ENCODE measurements at regions not wholly inside any gene's neighbourhood (a gene's known extent, or its start where the extent isn't known, plus 50 kb on each side); places are given as distances from the start of the nearest gene placed in this dataset.

DNA sequence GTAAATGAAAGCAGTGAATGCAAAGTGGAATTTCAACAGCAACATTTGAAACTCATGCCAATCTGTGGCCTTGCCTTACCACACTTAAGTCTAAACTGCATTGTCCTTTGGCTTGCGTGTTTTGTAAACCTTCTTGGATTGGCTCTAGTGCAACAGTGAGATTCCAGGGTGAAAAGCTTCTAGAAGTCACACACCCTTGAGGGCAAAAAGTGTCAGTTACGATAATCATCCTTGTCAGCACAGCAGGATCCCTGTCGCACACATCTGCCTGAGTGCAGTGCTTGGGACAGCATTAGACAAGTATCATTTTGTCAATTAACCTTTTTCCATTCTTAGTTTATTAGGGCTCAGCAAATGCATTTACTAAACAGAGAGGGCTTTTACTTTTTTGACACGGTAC, 243.4 kb upstream of the PTBP2 start:
- 81% methylated on average over 4 of the region's 4 CpGs for WGBS (ENCODE audit: low lambda C conversion rate)
- Histone ChIP-seq H3K79me2 (ENCODE audit: insufficient read depth) (no peaks in the 10 kb centered on the region), H3K9me3 (no peaks in the 10 kb centered on the region), H3K4me3 (ENCODE audit: low read depth in 2 of 2, low read length in 1 of 2) (no peak overlapping the region), H3K27me3 (ENCODE audit: insufficient read depth) (no peaks in the 10 kb centered on the region), H3K9ac (no peak overlapping the region), H3K9me2 (no peaks in the 10 kb centered on the region), H3K27ac (ENCODE audit: low read depth in 2 of 2, low read length in 1 of 2) (no peak overlapping the region), H3K4me2 (no peak overlapping the region), H3K4me1 (ENCODE audit: control insufficient read depth in 1 of 2, insufficient read depth in 2 of 2, low read depth in 1 of 2, low read length in 1 of 2) (no peaks in the 10 kb centered on the region; a peak in 1 of 4 replicates), H3F3A (replicated peaks; ENCODE audit: insufficient read depth) (no peaks in the 10 kb centered on the region), H3K36me3 (replicated peaks in 1 of 2; ENCODE audit: control insufficient read depth in 1 of 2, insufficient read depth in 2 of 2, low read length in 1 of 2) (no peaks in the 10 kb centered on the region), H2AFZ (ENCODE audit: low read depth) (no peak overlapping the region), H4K20me1 (ENCODE audit: insufficient read depth) (no peaks in the 10 kb centered on the region)
- POLR2A ChIA-PET: no interaction called here
- DNase-seq: no peak
- CTCF ChIA-PET: interaction anchor here (1.0 kb wide), 1 partner anchor 10 kb away, joined by 3 read pairs; no protein-coding TSS in a partner anchor
- TF ChIP-seq GABPA (IDR thresholded peaks at IDR 0.05; ENCODE audit: low read depth) (no peak), EP300 (IDR thresholded peaks at IDR 0.05; ENCODE audit: borderline replicate concordance in 1 of 2, low read depth in 1 of 2, low read length in 1 of 2) (no peak), YY1 (IDR thresholded peaks at IDR 0.05; ENCODE audit: low read depth) (no peak), RXRA (IDR thresholded peaks at IDR 0.05; ENCODE audit: borderline replicate concordance, low read depth) (no peak), SIN3A (IDR thresholded peaks at IDR 0.05; ENCODE audit: borderline replicate concordance, low read depth, low read length) (no peak), TAF1 (IDR thresholded peaks at IDR 0.05; ENCODE audit: borderline replicate concordance, low read depth, low read length) (no peak), RCOR1 (IDR thresholded peaks at IDR 0.05; ENCODE audit: low read length) (no peak), FOSL2 (IDR thresholded peaks at IDR 0.05; ENCODE audit: borderline replicate concordance, low read depth) (no peak), FOXJ3 (CRISPR knock-in tag; IDR thresholded peaks at IDR 0.05) (no peak), JUND (IDR thresholded peaks at IDR 0.05) (no peak), RFX5 (IDR thresholded peaks at IDR 0.05; ENCODE audit: low read length) (no peak), POLR2AphosphoS5 (IDR thresholded peaks at IDR 0.05; ENCODE audit: low read depth, low read length) (no peak), GATA2 (CRISPR knock-in tag; IDR thresholded peaks at IDR 0.05) (no peak), RAD21 (IDR thresholded peaks at IDR 0.05; ENCODE audit: low read length) (no peak)
- TF ChIP-seq, protein P1, sequence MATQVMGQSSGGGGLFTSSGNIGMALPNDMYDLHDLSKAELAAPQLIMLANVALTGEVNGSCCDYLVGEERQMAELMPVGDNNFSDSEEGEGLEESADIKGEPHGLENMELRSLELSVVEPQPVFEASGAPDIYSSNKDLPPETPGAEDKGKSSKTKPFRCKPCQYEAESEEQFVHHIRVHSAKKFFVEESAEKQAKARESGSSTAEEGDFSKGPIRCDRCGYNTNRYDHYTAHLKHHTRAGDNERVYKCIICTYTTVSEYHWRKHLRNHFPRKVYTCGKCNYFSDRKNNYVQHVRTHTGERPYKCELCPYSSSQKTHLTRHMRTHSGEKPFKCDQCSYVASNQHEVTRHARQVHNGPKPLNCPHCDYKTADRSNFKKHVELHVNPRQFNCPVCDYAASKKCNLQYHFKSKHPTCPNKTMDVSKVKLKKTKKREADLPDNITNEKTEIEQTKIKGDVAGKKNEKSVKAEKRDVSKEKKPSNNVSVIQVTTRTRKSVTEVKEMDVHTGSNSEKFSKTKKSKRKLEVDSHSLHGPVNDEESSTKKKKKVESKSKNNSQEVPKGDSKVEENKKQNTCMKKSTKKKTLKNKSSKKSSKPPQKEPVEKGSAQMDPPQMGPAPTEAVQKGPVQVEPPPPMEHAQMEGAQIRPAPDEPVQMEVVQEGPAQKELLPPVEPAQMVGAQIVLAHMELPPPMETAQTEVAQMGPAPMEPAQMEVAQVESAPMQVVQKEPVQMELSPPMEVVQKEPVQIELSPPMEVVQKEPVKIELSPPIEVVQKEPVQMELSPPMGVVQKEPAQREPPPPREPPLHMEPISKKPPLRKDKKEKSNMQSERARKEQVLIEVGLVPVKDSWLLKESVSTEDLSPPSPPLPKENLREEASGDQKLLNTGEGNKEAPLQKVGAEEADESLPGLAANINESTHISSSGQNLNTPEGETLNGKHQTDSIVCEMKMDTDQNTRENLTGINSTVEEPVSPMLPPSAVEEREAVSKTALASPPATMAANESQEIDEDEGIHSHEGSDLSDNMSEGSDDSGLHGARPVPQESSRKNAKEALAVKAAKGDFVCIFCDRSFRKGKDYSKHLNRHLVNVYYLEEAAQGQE (IDR thresholded peaks at IDR 0.05; ENCODE audit: low read depth, low read length): no peak
- TF ChIP-seq, protein P2, sequence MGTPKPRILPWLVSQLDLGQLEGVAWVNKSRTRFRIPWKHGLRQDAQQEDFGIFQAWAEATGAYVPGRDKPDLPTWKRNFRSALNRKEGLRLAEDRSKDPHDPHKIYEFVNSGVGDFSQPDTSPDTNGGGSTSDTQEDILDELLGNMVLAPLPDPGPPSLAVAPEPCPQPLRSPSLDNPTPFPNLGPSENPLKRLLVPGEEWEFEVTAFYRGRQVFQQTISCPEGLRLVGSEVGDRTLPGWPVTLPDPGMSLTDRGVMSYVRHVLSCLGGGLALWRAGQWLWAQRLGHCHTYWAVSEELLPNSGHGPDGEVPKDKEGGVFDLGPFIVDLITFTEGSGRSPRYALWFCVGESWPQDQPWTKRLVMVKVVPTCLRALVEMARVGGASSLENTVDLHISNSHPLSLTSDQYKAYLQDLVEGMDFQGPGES (IDR thresholded peaks at IDR 0.05; ENCODE audit: low read depth, low read length): no peak
- TF ChIP-seq, protein P3, sequence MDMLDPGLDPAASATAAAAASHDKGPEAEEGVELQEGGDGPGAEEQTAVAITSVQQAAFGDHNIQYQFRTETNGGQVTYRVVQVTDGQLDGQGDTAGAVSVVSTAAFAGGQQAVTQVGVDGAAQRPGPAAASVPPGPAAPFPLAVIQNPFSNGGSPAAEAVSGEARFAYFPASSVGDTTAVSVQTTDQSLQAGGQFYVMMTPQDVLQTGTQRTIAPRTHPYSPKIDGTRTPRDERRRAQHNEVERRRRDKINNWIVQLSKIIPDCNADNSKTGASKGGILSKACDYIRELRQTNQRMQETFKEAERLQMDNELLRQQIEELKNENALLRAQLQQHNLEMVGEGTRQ (IDR thresholded peaks at IDR 0.05; ENCODE audit: borderline replicate concordance, low read depth, low read length): no peak

All from SK-N-SH (cell line).